ENCODE measurements at regions not wholly inside any gene's neighbourhood (a gene's known extent, or its start where the extent isn't known, plus 50 kb on each side); places are given as distances from the start of the nearest gene placed in this dataset.

DNA sequence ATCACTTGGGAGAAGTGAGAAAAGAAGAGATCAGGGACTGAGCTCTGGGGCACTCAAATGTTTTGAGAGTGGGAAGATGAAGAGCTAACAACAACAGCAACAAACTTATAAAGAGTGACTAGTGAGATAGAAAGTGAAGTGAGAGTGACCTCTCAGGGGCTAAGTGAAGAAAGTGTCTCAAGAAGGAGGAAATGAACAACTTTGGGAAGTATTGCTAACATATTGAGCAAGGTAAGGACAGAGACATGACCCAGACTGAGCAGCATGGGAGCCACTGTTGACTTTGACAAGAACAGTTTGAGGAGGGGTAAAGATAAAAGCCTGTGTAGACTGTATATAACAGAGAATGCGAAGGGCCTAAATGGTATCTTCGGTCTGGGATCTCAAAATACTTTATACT lies 155.1 kb upstream of the BTG1 start:
- DNase-seq (ENCODE audit: low spot score) = no peak

DNA sequence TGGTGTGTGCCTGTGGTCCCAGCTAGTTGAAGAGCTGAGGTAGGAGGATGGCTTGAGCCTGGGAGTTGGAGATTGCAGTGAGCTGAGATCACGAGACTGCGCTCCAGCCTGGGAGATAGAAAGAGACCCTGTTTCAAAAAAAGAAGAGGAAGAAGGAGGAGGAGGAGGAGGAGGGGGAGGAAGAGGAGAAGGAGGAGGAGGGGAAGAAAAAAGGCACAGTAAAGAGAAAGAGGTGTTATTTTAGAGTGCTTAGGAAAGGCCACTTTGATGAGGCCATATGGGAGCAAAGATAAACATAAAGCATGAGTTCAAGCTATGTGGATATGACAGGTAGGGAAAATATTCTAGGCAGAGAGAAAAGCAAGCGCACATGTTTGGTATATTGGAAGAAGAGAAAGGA lies 154.1 kb upstream of the BTG1 start:
- DNase-seq (ENCODE audit: low spot score) = no peak

DNA sequence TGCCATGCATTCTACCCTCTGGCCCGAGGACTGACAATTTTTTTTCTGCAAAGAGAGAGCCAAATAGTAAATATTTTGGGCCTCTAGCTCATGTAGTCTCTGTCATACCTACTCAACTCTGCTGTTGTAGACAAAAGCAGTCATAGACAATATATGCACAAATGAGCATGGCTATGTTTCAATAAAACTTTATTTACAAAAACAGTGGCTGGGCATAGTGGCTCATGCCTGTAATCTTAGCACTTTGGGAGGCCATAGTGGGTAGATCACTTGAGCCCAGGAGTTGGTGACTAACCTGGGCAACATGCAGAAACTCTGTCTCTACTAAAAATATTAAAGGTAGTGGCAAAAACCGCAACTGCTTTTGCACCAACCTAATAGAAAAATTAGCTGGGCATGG lies 153.7 kb upstream of the BTG1 start:
- DNase-seq (ENCODE audit: low spot score) = no peak

DNA sequence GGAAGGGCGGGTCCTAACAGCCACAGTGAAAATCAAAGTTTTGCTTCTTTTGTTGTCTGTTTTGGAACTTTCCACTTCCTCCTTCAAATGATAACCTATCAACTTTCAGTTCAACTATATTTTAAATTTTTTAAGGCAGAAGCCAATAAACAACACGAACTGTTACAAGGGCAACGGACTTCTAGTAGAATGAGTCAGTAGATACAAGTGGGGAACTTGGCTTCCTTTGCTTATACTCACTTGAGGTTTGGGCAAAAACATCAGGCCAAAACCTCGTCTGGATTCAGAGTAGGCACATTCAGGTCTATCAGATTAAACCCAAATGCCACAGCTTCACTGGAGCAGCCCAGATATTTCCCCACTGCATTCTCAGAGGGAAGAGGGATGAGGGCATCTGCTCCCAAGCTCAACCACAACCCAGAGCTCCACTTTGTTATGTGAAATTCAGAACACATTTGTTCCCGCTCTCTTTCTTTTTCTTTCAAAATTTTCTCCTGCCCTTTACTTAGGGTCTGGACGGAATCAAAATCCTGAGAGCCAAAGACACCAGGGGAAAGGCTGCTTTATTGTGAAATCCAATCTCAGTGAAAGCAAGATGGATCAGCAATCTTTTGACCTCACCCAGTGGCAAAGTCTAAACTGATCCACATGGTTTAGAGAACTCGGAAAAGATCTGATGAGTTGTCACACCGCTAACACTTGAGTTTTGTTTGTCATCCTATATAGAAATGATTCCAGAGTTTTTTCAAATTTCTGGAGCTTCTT lies 152.5 kb upstream of the BTG1 start:
- peak; percentile 72 for DNase-seq (ENCODE audit: low spot score)

DNA sequence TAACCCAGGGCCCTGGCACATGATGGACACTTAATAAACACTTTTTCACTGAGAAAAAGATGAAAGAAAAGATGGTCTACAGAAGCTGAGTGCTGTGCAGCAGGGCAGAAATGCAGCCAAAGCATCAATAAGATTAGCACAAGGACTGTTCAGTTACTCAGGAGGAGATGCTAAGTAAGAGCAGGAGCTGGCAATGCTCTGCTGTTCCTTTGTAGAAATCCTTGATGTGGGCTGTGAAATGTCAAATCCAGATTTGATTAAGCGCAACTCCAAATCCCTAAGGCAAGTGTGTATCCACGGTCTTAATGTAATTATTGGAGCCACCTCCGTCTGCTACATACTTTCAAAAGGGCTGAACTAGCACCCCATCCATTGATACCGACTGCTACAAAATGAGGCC lies 151.8 kb upstream of the BTG1 start:
- DNase-seq (ENCODE audit: low spot score) = no peak

DNA sequence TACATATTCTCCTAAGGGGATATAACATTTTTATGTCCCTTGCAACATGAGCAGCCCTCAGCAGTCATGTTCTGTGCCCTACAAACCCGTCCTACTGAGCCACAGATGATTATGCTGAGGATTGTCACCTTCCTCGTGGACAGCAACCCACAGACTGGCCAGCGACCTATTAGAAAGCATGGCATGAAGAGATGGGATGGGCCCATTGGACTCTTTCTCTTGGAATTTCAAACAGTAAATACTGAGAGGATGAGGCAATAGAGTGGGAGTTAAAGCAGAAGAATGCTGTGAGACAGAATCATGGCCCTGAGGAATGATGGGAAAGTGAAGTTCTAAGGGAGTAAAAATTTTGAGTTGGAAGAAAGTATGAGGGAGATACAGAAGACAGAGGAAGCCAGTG lies 149.9 kb upstream of the BTG1 start:
- DNase-seq (ENCODE audit: low spot score) = peak; percentile 61

DNA sequence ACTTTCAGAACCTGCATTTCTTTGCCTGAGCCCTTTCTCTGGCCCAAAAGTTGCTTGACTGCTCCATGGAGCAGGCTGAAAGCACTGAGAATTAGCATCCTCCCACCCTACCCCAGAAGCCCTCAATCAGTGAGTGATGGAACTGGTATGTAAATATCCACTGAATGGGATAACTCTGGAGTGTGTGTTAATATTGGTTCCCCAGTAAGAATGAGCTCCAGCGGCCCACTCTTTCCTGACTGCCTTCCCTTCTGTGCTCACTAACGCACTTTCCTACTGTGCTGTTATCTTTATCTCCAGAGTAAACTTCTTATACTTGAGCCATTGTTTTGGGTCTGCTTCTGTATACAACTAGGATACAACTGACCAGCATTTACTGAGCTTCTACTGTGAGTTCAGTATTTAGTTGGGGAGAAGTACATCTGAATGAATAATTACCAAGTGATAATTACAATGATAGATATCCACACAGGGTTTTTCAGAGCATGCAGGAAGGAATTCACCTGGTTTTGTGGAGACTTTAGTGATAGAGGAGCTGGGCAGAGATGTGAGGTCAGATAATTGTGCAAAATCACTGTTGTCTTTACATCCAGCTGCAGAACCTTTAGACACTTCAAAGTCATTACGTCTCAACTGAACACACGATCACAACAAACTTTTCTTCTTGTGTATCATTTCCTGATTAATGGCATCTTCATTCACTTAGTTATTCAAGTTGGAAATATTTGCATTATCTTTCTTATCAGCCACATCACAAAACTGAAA lies 149.2 kb upstream of the BTG1 start:
- peak; percentile 50 for DNase-seq (ENCODE audit: low spot score)

DNA sequence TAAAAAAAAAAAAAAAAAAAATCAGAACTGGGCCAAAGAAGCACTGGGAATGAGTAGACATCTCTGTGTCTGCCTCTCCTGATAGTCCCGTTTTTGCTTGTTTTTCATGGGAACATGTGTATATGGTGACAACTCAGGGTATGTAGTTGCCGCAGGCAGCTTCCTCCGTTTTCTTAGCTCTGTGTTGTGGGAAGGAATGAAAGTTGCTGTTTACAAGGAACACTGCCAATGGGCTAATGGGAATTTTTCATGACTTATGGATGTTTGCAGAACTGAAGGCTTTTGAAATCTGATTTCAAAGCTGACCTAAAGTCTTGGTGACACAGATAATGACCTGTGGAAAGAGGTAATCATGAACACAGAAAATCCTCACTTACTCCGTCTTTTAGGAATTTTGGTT lies 146.4 kb upstream of the BTG1 start:
- no peak for DNase-seq (ENCODE audit: low spot score)

DNA sequence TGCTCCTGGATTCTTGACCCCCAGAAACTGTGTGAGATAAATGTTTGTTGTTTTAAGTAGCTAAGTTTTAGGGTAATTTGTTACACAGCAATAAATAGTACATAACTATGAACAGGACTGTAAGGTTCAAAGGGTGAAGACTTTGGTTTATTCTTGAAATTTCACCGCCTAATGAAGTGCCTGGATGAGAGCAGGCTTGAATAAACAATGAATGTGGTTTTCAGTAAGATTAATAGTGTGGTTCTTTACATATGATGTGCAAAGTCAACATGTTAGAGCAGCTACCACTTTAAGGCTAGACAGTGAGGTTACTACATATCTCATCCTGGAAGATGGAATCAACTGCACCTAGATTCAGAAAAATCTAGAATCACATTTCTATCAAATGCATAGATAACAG lies 145.2 kb upstream of the BTG1 start:
- DNase-seq (ENCODE audit: low spot score) = no peak

DNA sequence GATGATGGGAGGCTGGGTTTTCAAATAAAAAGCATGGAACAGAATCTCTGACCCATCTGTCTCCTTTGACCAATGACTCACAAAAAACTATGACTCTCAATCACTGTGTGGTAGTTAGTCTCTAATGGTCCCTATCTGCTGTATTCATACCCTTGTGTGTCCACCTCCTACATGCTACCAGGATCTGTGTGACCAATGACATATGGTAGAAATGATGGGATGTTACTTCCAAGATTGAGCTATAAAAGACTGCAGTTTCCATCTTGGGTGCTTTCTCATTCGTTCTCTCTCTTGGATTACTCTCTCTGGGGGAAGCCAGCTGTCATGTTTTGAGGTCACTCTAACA lies 144.7 kb upstream of the BTG1 start:
- DNase-seq (ENCODE audit: low spot score) = peak; percentile 44

DNA sequence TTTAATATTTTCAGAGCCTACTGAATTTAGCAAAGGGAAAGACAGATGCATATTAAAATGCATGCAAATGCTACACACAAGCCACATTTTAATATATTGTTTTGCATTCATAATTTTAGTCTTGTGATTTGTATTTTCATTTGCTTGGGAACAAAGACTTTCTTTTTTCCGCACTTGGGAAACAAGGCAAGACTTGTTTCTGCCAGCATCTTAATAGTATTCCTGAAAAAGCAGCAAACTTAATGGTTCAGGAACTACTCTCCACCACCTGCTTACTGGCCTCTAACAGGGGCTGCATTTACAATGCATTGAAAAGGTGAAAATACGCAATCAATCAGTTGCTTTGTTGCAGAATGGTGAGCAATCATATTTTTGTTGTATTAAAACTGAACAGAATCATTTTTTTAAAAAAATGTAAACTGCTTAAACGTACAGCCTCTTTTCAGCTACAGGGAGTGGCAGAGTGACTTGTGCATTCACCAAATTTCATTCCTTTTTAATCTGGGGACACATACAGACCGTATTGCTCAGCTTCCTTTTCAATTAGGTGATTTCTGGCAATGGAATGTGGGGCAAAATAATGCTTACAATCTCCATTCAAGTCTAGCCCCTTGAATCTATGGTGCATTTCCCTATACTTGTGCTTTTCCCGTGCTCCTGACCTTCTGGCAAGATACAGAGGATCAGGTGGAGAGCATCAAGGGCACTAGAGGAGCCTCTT lies 144.1 kb upstream of the BTG1 start:
- peak; percentile 65 for DNase-seq (ENCODE audit: low spot score)

DNA sequence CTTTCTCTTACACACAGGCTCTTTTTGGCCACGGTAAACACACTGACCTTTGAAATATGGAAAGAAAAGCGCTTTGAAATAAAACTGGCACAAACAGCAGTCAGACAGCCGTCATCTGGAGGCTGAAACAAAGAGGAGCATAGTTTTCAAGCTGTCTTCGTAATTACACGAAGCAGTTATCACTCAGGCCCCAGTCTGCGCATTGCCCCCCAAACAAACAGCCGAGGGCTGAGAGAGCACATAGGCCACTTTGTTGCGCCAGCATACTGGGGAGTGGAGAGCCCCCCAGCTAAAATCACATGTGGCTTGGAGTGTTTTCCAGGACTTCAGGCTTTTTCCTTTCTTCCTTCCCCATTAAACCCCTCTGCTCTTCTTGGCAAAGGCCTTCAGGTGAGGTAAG lies 142.9 kb upstream of the BTG1 start:
- DNase-seq (ENCODE audit: low spot score) = no peak

DNA sequence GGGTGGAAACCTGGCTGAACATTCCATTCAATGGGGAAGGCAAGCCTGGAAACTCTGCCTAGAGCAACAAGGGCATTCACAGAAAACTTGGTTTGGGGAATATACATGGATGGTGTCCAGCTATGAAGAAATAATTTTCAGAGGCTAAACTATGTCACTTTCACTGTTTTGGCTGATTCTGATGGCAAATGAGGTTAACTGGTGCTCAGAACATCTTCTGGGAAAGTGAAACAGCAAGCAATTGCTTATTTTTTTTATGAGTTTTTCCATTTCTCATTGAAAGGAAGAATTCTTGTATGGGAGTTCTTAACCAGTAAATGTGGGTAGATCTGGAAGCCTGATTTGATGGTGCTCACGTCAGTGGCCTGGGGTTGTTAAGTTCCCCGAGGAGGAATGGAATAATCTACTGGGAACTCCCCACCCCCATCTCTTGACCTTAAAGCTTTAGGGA lies 132.8 kb upstream of the BTG1 start:
- DNase-seq (ENCODE audit: low spot score) = peak; percentile 26

DNA sequence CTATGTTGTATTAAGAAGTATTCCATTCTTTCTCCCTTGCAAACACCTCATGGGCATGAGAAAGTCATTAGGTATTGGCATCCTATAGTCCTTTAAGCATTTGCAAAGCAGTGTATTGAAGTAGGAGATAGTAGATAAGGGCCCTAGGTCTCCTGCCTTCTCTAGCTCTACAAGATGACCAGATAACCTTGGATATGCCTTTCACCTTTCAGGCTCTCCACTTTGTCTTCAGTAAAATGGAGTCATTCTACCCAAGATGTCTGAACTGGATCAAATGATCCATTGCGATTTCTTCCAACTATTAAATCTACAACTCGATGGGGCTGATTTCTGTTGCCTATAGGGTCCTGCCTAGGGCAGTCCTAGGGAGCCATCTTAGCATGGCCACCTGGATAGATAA lies 132.1 kb upstream of the BTG1 start:
- DNase-seq (ENCODE audit: low spot score) = no peak

DNA sequence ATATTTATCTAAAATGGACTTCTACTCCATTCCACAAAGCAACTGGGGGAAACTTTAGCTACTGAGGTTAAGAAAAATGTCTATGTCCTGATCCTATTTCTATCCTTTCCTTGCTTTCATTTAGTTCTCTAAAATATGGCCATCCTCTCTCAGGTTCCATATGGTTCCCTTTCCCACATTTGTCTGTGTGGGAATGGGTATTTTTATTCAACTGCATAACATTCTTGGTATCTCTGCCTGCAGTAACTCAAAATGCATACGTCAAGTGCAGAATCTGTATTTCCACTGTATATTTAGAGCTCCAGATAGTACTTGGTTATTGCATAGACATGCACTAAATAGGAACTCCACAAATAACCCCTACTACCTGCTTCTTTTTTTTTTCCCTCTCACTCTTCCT lies 130.6 kb upstream of the BTG1 start:
- DNase-seq (ENCODE audit: low spot score) = no peak

DNA sequence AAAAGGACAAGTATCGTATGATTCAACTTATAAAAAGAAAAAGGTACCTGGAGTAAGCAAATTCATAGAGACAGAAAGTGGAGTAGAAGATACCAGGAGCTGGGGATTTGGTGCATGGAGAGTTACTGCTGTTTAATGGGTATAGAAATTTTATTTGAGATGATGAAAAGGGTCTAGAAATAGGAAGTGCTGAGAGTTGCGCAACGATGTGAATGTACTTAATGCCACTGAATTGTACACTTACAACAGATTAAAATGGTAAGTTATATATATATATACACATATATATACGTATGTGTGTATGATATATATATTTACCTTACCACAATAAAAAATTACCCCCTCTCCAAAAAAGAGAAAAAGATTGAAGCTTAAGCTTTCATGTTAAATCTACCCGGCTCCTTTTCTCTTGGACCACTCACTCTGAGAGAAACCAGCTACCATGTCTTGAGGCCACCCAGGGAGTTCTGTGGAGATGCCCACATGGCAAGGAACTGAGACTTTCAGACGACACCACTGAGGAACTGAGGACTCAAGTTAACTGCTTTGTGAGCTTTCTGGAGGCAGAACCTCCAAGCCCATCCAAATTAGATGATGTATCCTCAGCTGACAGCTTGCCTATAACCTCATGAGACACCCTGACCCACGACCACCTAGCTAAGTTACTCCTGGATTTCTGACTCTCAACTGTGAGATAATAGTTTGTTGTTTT lies 130.0 kb upstream of the BTG1 start:
- DNase-seq (ENCODE audit: low spot score) = no peak

DNA sequence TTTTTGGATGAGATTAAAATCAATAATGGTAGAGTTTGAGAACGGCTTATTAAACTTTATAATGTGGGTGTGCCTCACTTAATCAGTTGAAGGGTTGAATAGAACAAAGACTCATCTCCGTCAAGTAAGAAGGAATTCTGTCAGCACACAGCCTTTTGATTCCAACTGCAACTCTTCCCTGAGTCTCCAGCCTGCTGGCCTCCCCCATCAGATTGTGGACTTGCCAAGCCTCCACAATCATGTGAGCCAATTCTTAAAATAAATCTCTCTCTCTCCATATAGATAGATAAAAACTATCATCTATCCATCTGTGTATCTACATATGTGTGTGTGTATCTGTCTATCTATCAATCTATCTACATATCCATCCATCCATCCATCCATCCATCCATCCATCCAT lies 127.4 kb upstream of the BTG1 start:
- no peak for DNase-seq (ENCODE audit: low spot score)

DNA sequence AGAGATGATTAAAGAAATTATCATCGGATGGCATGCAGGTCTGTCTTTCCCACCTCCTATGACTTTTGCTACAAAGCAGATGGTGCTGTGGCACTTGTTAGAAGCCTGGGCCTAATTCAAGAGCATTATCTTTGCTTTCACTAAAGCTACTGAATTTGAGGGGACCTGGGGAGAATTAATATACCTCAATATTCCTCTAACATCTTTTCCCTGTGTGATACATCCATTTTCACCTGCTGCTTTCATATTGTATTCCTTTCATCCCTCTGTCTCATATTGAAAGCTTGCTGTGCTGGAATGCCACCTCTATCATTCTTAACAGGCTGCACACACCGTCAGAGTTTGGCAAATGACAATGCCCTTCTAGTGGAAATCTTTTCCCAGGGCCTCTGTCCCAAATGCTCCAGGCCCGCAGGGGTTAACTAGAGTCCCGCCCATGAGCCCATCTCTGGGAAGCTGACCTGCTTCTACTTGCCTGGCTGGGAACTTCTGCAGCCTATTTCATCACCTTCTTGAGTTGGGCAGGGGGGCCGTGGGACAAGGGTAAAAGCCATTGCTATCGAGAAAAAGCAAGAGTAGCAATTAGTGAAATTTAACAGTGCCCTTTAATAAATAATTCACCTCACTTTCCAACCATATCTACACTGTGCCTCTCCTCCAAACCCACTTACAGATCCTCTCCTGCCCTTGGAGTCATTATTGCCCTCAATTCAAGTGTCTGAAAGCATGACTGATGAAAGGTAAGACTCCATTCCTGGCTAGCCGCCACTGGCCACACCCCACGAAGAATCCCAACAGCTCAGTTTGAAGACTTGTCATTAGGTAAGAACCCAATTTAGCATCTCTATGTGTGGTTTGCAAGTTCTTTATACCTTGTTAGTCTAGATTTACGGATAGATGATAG lies 126.7 kb upstream of the BTG1 start:
- DNase-seq (ENCODE audit: low spot score) = no peak

DNA sequence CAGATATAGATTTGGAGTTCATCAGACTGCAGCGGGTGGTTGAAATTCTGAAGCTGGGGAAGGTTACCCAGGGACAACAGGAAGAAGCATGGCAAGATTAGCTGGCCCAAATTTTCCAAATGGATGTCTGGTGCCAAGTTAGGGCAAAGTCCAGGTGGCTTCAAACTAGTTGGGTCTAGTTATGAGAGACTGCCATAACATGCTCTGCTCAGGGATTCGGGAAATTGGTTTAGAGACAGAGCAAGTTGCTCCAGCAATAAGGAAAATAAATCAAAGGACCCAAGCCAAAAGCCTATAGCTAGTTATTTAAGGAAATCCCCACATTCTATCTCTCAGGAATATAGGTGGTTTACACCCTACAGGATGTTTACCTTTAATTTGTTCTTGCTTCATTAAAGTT lies 125.7 kb upstream of the BTG1 start:
- DNase-seq (ENCODE audit: low spot score) = no peak

DNA sequence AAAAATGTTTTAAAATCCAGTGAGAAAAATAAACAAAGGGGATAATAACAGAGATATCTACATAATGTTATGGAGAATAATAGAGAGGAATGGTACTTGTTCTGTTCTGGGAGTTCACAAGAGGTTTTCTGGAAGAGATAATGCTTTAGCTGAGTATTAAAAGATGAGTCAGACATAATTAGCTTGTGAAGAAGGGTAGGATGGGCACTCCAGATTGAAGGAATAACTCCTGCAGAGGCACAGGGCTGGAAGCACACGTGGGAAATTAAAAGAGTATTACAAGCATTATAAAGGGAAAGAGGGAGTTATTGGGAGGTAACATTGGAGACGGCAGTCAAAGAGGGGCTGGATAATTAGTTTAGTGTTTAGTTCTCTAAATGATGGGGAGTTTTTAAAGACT lies 124.9 kb upstream of the BTG1 start:
- no peak for DNase-seq (ENCODE audit: low spot score)

DNA sequence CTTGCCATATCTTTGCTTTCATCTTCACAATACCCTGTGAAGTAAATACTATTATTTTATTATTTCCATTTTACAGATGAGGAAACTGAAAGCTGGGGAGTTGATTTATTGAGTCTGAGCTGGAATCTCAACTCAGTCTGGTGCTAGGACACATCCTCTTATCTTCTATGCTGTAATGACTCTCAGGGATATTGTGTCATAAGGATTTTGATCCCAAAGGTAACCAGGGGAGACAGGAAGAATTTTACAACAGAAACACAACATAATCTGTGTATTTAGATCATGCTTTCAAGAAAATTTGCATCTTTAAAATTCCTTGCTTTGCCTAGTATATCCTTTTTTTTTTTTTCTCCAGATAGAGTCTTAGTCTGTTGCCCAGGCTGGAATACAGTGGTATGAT lies 123.3 kb upstream of the BTG1 start:
- no peak for DNase-seq (ENCODE audit: low spot score)

DNA sequence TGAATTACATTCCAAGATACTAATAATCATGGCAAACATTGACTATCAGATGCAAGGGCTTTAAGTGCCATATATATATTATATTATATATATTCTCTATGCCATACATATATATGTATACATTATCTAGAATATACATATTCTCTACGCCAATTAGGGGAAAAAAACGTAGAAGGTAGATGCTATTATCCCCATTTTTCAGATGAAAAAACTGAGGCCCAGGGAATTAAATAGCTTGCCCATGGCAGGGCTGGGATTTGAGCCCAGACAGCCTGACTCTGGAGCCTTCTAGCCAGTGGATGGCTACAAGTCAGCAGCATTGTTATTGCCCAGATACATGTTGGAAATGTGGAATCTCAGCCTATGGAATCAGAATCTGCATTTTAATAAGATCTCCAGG lies 116.0 kb upstream of the BTG1 start:
- DNase-seq (ENCODE audit: low spot score) = no peak

Measured in GM03348 (cell line).